IMR-90 (cell line): ENCODE measurements at regions not wholly inside any gene's neighbourhood (a gene's known extent, or its start where the extent isn't known, plus 50 kb on each side); places are given as distances from the start of the nearest gene placed in this dataset.

ENCODE experiments used
- ATAC-seq: fragments of 200-7000 bp; cut with Tn5 transposase; 2 replicates; pipeline ENCODE4 v1.9.1; 2020; ENCODE audit warnings: low read depth, mild to moderate bottlenecking, moderate library complexity
- BruUV-seq: library from RNA; stranded (reverse); fragments of 400-500 nt; replicated peaks from 2 replicates; lab custom pipeline; 2021; lab: Mats Ljungman, UMichigan
- CTCF ChIA-PET: fragments of 300-600 bp; formaldehyde crosslinking; extraction: SDS; loops from one replicate; lab custom pipeline; 2021; ENCODE audit warnings: antibody characterized with exemption; lab: Yijun Ruan, JAX
- POLR2A ChIA-PET: fragments of 300-600 bp; sonication (Branson Sonifier 250); formaldehyde crosslinking; loops from one replicate; lab custom pipeline; 2022; ENCODE audit warnings: antibody characterized with exemption; ENCODE audit not compliant: unreplicated experiment; lab: Charles Lee
- DNase-seq: peaks from one replicate; pipeline ENCODE4 v3.0.0; 2013
- H2AFZ ChIP-seq: replicated peaks from 2 replicates; pipeline ENCODE3; 2013; ENCODE audit warnings: low read length, mild to moderate bottlenecking; ENCODE audit not compliant: poor library complexity
- H2AK5ac ChIP-seq: 2 replicates; pipeline ENCODE4 v1.6.1; 2013; ENCODE audit warnings: low read depth, low read length, inconsistent platforms
- H2AK9ac ChIP-seq: replicated peaks from 2 replicates; pipeline ENCODE3; 2013; ENCODE audit warnings: mild to moderate bottlenecking, low read depth, low read length, moderate library complexity; ENCODE audit not compliant: poor library complexity
- H2BK120ac ChIP-seq: 2 replicates; pipeline ENCODE4 v1.6.1; 2013; ENCODE audit warnings: low read depth, low read length, inconsistent platforms
- H2BK15ac ChIP-seq: 3 replicates; pipeline ENCODE4 v1.6.1; 2013; ENCODE audit warnings: low read depth, low read length, inconsistent platforms
- H2BK20ac ChIP-seq: 2 replicates; pipeline ENCODE4 v1.6.1; 2013; ENCODE audit warnings: low read depth, mild to moderate bottlenecking, inconsistent platforms, low read length, moderate library complexity
- H2BK5ac ChIP-seq: 2 replicates; pipeline ENCODE4 v1.6.1; 2013; ENCODE audit warnings: mild to moderate bottlenecking, low read depth, low read length, inconsistent platforms; ENCODE audit not compliant: poor library complexity, severe bottlenecking
- H3K14ac ChIP-seq: replicated peaks from 2 replicates; pipeline ENCODE4 v1.6.1; 2013; ENCODE audit warnings: low read depth, low read length, inconsistent platforms
- H3K18ac ChIP-seq: 2 replicates; pipeline ENCODE4 v1.6.1; 2013; ENCODE audit warnings: low read depth, low read length, control low read depth
- H3K23ac ChIP-seq: 2 replicates; pipeline ENCODE4 v1.6.1; 2013; ENCODE audit warnings: low read depth, low read length, inconsistent platforms
- H3K27ac ChIP-seq: 2 replicates; pipeline ENCODE4 v1.5.1; 2013; ENCODE audit warnings: mild to moderate bottlenecking, control low read depth, low read length; ENCODE audit not compliant: insufficient read depth
- H3K27me3 ChIP-seq: 2 replicates; pipeline ENCODE4 v1.6.1; 2013; ENCODE audit warnings: low read length; ENCODE audit not compliant: control insufficient read depth, insufficient read depth
- H3K36me3 ChIP-seq: 2 replicates; pipeline ENCODE4 v1.6.1; 2013; ENCODE audit warnings: low read length, mixed read lengths; ENCODE audit not compliant: control insufficient read depth, insufficient read depth
- H3K4ac ChIP-seq: 2 replicates; pipeline ENCODE4 v1.6.1; 2013; ENCODE audit warnings: low read depth, low read length, inconsistent platforms
- H3K4me1 ChIP-seq: 2 replicates; pipeline ENCODE4 v1.6.1; 2013; ENCODE audit warnings: low read length, mixed read lengths; ENCODE audit not compliant: control insufficient read depth, insufficient read depth
- H3K4me2 ChIP-seq: 2 replicates; pipeline ENCODE4 v1.6.1; 2013; ENCODE audit warnings: low read depth, mild to moderate bottlenecking, control low read depth, low read length, moderate library complexity
- H3K4me3 ChIP-seq: 2 replicates; pipeline ENCODE4 v1.5.1; 2013; ENCODE audit warnings: low read depth, mild to moderate bottlenecking, control low read depth, low read length, moderate library complexity; ENCODE audit not compliant: insufficient read depth
- H3K56ac ChIP-seq: 2 replicates; pipeline ENCODE4 v1.6.1; 2013; ENCODE audit warnings: low read length, inconsistent platforms; ENCODE audit not compliant: insufficient read depth; ENCODE audit errors: extremely low read depth
- H3K79me1 ChIP-seq, 2 experiments: 2 replicates each; pipeline ENCODE4 v1.6.1; 2013; ENCODE audit warnings: low read length in 2 of 2, inconsistent platforms in 1 of 2, low read depth in 1 of 2
- H3K9ac ChIP-seq: 2 replicates; pipeline ENCODE4 v1.6.1; 2013; ENCODE audit warnings: low read depth, low read length, control low read depth
- H3K9me1 ChIP-seq: 2 replicates; pipeline ENCODE4 v1.6.1; 2013; ENCODE audit warnings: low read length, inconsistent platforms; ENCODE audit not compliant: insufficient read depth
- H3K9me3 ChIP-seq: 2 replicates; pipeline ENCODE4 v1.6.1; 2013; ENCODE audit warnings: low read length; ENCODE audit not compliant: control insufficient read depth, insufficient read depth
- H4K20me1 ChIP-seq: 2 replicates; pipeline ENCODE4 v1.6.1; 2013; ENCODE audit warnings: low read length, inconsistent platforms; ENCODE audit not compliant: insufficient read depth
- H4K5ac ChIP-seq: 2 replicates; pipeline ENCODE4 v1.6.1; 2013; ENCODE audit warnings: mild to moderate bottlenecking, low read depth, low read length, control low read depth
- H4K8ac ChIP-seq, 2 experiments: 2 replicates each; pipeline ENCODE4 v1.6.1; 2013; ENCODE audit warnings: low read depth in 2 of 2, low read length in 2 of 2, control low read depth in 1 of 2, inconsistent platforms in 1 of 2
- H4K91ac ChIP-seq: 2 replicates; pipeline ENCODE4 v1.6.1; 2013; ENCODE audit warnings: low read depth, low read length, inconsistent platforms; ENCODE audit not compliant: insufficient read depth
- CHD1 ChIP-seq: IDR thresholded peaks from 2 replicates; pipeline ENCODE4 v1.6.1; 2012; ENCODE audit warnings: low read depth, low read length, improper control_type of control experiment
- MAFK ChIP-seq: IDR thresholded peaks from 2 replicates; pipeline ENCODE4 v1.6.1; 2012; ENCODE audit warnings: low read depth, low read length, improper control_type of control experiment
- MXI1 ChIP-seq: IDR thresholded peaks from 2 replicates; pipeline ENCODE4 v1.6.1; 2012; ENCODE audit warnings: low read depth, mild to moderate bottlenecking, low read length, moderate library complexity, borderline replicate concordance
- SMC3 ChIP-seq: fragments of 150-350 bp; IDR thresholded peaks from 2 replicates; pipeline ENCODE4 v1.6.1; 2016; ENCODE audit warnings: low read depth, mild to moderate bottlenecking, antibody characterized with exemption, low read length, moderate library complexity
- WGBS, 2 experiments: methylation state at CpG; one replicate each; pipeline versions ENCODE4 v1.1.5 to v1.1.7; 2013; ENCODE audit warnings: missing lambda C conversion rate in 2 of 2; ENCODE audit not compliant: insufficient read length in 1 of 2; ENCODE audit errors: extremely low coverage in 2 of 2; 5-methylcytosine and 5-hydroxymethylcytosine counted together
- dilution Hi-C: fragments of 300-500 bp; cut with HindIII; formaldehyde crosslinking; loops from one replicate; pipeline ENCODE4 v1.14.3; 2018; ENCODE audit warnings: low sequenced_read_pairs; ENCODE audit not compliant: unreplicated experiment
- in situ Hi-C: fragments of 300-500 bp; cut with MboI; formaldehyde crosslinking; loops from 3 replicates; pipeline ENCODE4 v1.14.3; 2019; ENCODE audit warnings: low sequenced_read_pairs, inconsistent platforms, mixed read lengths
- intact Hi-C: fragments of 100-400 bp; cut with micrococcal nuclease; formaldehyde crosslinking; loops from 2 replicates; pipeline ENCODE4 v1.10.0; 2022

DNA sequence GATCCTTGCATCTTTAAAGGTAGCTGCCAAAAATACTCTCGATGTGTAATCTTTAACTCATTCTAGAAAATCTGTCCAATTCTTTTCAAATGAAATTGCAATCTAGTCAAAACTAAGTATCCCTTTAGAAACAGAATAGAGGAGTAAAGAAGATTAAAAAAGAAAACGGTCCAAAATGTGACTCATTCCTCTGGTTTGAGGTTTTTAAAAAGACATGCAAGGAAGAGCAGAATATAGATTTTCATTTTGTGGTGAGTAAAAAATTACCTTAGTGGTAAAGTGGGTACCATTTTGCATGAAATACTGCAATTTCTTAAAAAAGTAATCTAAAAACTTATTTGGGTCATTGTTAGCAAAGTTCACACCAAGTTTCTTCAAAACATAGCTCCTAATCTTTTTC is 108.4 kb downstream of the BRMS1L start:
- Histone ChIP-seq H3K9ac (no peak overlapping the region), H4K91ac (no peak overlapping the region), H3K9me3 (no peaks in the 10 kb centered on the region), H3K4ac (no peak overlapping the region), H2BK20ac (no peak overlapping the region), H4K20me1 (no peaks in the 10 kb centered on the region), H3K4me2 (no peak overlapping the region), H3K18ac (no peak overlapping the region), H3K27me3 (peaks cover 1% of the 10 kb centered on the region; the same call in 1 of the 2 replicates), H2AK5ac (no peak overlapping the region), H2BK15ac (no peak overlapping the region), H3K14ac (no peak overlapping the region), H3K27ac (no peak overlapping the region), H3K56ac (no peak overlapping the region), H3K4me3 (no peak overlapping the region), H2AK9ac (no peak overlapping the region), H3K4me1 (no peaks in the 10 kb centered on the region), H3K23ac (no peak overlapping the region), H4K8ac (no peak overlapping the region), H3K36me3 (no peaks in the 10 kb centered on the region), H3K79me1 (no peaks in the 10 kb centered on the region), H3K9me1 (no peaks in the 10 kb centered on the region), H2AFZ (no peak overlapping the region), H2BK5ac (no peak overlapping the region), H4K5ac (no peak overlapping the region), H2BK120ac (no peak overlapping the region)
- dilution Hi-C loops (no loop called here), intact Hi-C loops (no loop called here), in situ Hi-C loops (no loop called here)
- no CpG with 5 or more reads among the region's 2 CpGs for WGBS, 2 experiments
- no TSS peak for BruUV-seq
- TF ChIP-seq CHD1 (no peak), SMC3 (no peak), MAFK (no peak), MXI1 (no peak)
- ChIA-PET CTCF (no interaction called here), POLR2A (no interaction called here)
- no peak for DNase-seq
- ATAC-seq = no peak
